ENCODE measurements at regions not wholly inside any gene's neighbourhood (a gene's known extent, or its start where the extent isn't known, plus 50 kb on each side); places are given as distances from the start of the nearest gene placed in this dataset.

- TF ChIP-seq TRAFD1 (CRISPR knock-in tag; IDR thresholded peaks at IDR 0.05; ENCODE audit: borderline replicate concordance) = no peak
- TF ChIP-seq ZNF777 (CRISPR knock-in tag; IDR thresholded peaks at IDR 0.05) = no peak
- TF ChIP-seq MAFK (conservative IDR thresholded peaks at IDR 0.05 in 1 of 2, IDR thresholded peaks at IDR 0.05 in 1 of 2; ENCODE audit: low read length in 2 of 2) = no peak
- no peak for TF ChIP-seq PHF5A (CRISPR knock-in tag; IDR thresholded peaks at IDR 0.05; ENCODE audit: low read depth, unreplicated experiment)
- TF ChIP-seq, protein P1, sequence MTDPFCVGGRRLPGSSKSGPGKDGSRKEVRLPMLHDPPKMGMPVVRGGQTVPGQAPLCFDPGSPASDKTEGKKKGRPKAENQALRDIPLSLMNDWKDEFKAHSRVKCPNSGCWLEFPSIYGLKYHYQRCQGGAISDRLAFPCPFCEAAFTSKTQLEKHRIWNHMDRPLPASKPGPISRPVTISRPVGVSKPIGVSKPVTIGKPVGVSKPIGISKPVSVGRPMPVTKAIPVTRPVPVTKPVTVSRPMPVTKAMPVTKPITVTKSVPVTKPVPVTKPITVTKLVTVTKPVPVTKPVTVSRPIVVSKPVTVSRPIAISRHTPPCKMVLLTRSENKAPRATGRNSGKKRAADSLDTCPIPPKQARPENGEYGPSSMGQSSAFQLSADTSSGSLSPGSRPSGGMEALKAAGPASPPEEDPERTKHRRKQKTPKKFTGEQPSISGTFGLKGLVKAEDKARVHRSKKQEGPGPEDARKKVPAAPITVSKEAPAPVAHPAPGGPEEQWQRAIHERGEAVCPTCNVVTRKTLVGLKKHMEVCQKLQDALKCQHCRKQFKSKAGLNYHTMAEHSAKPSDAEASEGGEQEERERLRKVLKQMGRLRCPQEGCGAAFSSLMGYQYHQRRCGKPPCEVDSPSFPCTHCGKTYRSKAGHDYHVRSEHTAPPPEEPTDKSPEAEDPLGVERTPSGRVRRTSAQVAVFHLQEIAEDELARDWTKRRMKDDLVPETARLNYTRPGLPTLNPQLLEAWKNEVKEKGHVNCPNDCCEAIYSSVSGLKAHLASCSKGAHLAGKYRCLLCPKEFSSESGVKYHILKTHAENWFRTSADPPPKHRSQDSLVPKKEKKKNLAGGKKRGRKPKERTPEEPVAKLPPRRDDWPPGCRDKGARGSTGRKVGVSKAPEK (CRISPR knock-in tag; IDR thresholded peaks at IDR 0.05; ENCODE audit: borderline replicate concordance) = no peak
- TF ChIP-seq TCF7L2 (IDR thresholded peaks at IDR 0.05; ENCODE audit: low read depth, low read length) = no peak
- TF ChIP-seq GFI1 (CRISPR knock-in tag; IDR thresholded peaks at IDR 0.05; ENCODE audit: borderline replicate concordance) = no peak
- TF ChIP-seq ZFX (CRISPR knock-in tag; IDR thresholded peaks at IDR 0.05; ENCODE audit: low read depth) = no peak
- no peak for TF ChIP-seq ZNF382 (CRISPR knock-in tag; IDR thresholded peaks at IDR 0.05; ENCODE audit: borderline replicate concordance)
- TF ChIP-seq ZNF260 (CRISPR knock-in tag; IDR thresholded peaks at IDR 0.05; ENCODE audit: borderline replicate concordance, low read depth) = no peak
- no peak for TF ChIP-seq AKNA (CRISPR knock-in tag; IDR thresholded peaks at IDR 0.05; ENCODE audit: borderline replicate concordance)
Observed at GRCh38 chr15:89035150-89035549, 53.1 kb upstream of the ABHD2 start (continued).
